Omental fat pad (tissue), 3 donors: ENCODE measurements at regions not wholly inside any gene's neighbourhood (a gene's known extent, or its start where the extent isn't known, plus 50 kb on each side); places are given as distances from the start of the nearest gene placed in this dataset.

ENCODE experiments used
- ATAC-seq: fragments of 150-250 bp; one replicate; pipeline ENCODE4 v1.9.1; 2016; ENCODE audit warnings: mild to moderate bottlenecking, moderate library complexity; ENCODE audit not compliant: low FRiP score
- DNase-seq: peaks from one replicate; pipeline ENCODE4 v3.0.0-alpha.2; 2019; ENCODE audit warnings: low spot score
- TF ChIP-seq, protein P1 (sequence below), 3 donors: fragments of 450-650 bp; IDR thresholded peaks; one replicate each; pipeline ENCODE4 v1.5.1; 2016 to 2017; ENCODE audit warnings: antibody characterized with exemption in 3 of 3, mild to moderate bottlenecking in 3 of 3, moderate library complexity in 2 of 3

DNA sequence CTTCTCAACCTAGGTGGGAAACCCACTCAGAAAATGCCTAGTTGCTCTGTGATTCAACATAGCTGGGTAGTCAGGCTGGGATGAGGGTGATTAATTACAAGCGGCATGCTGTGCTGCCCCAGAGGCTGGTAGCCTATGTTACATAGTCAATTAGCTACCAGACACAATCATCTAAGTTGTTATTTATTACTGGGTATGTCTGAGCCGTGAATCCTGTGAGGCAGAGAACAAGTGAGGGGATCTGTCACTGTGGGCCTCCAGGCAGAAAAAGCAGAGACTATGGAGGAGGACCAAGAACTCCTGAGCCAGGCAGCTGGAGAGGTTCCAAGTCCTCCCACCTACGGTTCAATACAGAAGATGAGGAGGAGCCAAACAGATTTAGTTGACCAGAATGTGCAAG, 186.6 kb upstream of the BDNF start:
- DNase-seq (no peak), ATAC-seq (no peak)
- TF ChIP-seq, protein P1, sequence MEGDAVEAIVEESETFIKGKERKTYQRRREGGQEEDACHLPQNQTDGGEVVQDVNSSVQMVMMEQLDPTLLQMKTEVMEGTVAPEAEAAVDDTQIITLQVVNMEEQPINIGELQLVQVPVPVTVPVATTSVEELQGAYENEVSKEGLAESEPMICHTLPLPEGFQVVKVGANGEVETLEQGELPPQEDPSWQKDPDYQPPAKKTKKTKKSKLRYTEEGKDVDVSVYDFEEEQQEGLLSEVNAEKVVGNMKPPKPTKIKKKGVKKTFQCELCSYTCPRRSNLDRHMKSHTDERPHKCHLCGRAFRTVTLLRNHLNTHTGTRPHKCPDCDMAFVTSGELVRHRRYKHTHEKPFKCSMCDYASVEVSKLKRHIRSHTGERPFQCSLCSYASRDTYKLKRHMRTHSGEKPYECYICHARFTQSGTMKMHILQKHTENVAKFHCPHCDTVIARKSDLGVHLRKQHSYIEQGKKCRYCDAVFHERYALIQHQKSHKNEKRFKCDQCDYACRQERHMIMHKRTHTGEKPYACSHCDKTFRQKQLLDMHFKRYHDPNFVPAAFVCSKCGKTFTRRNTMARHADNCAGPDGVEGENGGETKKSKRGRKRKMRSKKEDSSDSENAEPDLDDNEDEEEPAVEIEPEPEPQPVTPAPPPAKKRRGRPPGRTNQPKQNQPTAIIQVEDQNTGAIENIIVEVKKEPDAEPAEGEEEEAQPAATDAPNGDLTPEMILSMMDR (IDR thresholded peaks at IDR 0.05) = no peak

DNA sequence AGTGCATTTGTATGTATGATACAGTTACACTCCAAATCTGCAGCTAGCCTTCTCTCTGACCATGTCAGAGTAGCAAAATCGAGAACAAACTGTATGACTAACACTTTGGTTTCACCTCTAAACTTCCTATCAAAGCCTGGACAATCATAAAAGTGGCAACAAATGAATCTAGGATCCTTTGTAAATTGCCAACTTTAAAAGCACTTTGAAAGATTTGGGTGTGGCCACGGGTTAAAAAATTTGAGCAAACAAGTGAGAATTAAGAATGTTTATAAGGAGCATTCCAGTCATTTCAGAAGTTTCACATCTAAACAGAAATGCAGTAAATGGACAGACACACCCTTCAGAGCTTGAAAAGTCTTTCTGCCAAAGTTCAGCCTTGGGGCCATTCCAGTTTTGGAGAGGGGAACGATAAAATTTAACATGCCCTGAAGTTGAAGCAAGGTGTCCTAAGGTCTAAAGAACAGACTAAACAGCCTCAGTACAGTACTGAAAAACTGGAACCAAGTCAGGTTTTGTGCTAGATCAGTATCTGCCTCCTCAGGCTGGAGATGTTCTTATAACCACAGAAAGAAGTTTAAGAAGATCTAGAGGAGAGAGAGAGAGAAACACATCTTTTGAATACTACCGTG, 181.9 kb upstream of the BDNF start:
- TF ChIP-seq, protein P1 (IDR thresholded peaks at IDR 0.05) = no peak
- DNase-seq (no peak), ATAC-seq (no peak)

GRCh38 chr11:27875831-27876775, 175.8 kb upstream of the BDNF start:
- ATAC-seq (no peak), DNase-seq (no peak)
- TF ChIP-seq, protein P1 (IDR thresholded peaks at IDR 0.05) = no peak

- TF ChIP-seq, protein P1 (IDR thresholded peaks at IDR 0.05) = no peak
- ATAC-seq = no peak
- DNase-seq = no peak
Measured at GRCh38 chr11:27874998-27875830, 175.0 kb upstream of the BDNF start.

DNA sequence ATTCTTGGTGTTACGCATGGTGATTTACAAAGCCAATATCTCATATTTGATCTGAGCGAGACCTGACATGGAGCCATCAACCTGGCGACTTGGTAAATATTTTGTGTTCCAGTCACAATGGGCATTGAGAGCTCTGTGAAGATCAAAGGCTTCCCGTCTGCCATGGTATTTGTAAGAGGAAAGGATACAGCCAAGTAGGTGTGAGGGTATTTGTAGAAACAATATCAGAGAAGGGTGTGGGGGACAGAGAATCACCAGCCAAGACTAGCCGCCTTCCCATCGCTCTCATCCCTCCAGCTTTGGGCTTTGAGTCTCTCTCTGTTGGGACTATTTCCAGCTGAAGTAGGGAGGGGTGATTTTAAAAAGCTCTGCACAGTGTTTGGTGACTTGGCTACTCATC, 173.4 kb upstream of the BDNF start:
- no peak for ATAC-seq
- TF ChIP-seq, protein P1 (IDR thresholded peaks at IDR 0.05) = no peak
- DNase-seq = no peak

- DNase-seq = no peak
Measured at GRCh38 chr11:27871056-27871455, 170.8 kb upstream of the BDNF start.

More at GRCh38 chr11:27871056-27871455, 170.8 kb upstream of the BDNF start:
- TF ChIP-seq, protein P1 (IDR thresholded peaks at IDR 0.05) = no peak
- ATAC-seq = no peak
